MG63 (cell line): ENCODE measurements at regions not wholly inside any gene's neighbourhood (a gene's known extent, or its start where the extent isn't known, plus 50 kb on each side); places are given as distances from the start of the nearest gene placed in this dataset.

Source experiments
- DNase-seq: peaks from one replicate; pipeline ENCODE4 v3.0.0-alpha.2; 2020
- H3K27me3 ChIP-seq: fragments of 250-450 bp; sonication (Bioruptor Pico); 2 replicates; pipeline ENCODE4 v1.5.1; 2020; ENCODE audit warnings: mild to moderate bottlenecking, moderate library complexity
- H3K36me3 ChIP-seq: fragments of 250-450 bp; sonication (Bioruptor Pico); 2 replicates; pipeline ENCODE4 v1.5.1; 2020; ENCODE audit warnings: mild to moderate bottlenecking, moderate library complexity
- H3K4me3 ChIP-seq: fragments of 250-450 bp; sonication (Bioruptor Pico); 2 replicates; pipeline ENCODE4 v1.5.1; 2020; ENCODE audit warnings: mild to moderate bottlenecking, moderate library complexity
- H3K9me3 ChIP-seq: fragments of 250-450 bp; sonication (Bioruptor Pico); 2 replicates; pipeline ENCODE4 v1.5.1; 2020; ENCODE audit warnings: mild to moderate bottlenecking, moderate library complexity

DNA sequence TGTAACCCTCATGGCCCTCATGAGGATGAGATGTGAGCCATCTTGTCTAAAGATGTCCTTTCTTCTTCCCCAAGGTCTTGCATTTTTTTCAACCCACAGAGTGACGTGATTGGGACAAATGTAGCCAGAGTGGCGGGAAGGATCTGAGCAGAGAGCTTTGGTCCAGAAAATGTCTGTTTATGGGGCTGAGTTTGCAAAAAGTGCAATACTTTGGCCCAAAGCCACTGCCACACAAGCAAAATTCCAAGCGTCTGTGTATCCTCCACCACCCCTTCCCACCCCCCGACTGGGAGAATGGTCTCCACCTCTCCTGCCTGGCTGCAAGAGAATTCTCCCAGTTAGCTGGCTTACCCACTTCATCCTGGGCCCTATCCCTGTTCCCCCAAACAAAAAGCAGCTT, 246.9 kb upstream of the LRIG1 start:
- no peaks in the 10 kb centered on the region for H3K36me3 ChIP-seq
- DNase-seq = no peak
- H3K27me3 ChIP-seq = no peaks in the 10 kb centered on the region
- no peaks in the 10 kb centered on the region for H3K9me3 ChIP-seq
- H3K4me3 ChIP-seq = no peak overlapping the region

DNA sequence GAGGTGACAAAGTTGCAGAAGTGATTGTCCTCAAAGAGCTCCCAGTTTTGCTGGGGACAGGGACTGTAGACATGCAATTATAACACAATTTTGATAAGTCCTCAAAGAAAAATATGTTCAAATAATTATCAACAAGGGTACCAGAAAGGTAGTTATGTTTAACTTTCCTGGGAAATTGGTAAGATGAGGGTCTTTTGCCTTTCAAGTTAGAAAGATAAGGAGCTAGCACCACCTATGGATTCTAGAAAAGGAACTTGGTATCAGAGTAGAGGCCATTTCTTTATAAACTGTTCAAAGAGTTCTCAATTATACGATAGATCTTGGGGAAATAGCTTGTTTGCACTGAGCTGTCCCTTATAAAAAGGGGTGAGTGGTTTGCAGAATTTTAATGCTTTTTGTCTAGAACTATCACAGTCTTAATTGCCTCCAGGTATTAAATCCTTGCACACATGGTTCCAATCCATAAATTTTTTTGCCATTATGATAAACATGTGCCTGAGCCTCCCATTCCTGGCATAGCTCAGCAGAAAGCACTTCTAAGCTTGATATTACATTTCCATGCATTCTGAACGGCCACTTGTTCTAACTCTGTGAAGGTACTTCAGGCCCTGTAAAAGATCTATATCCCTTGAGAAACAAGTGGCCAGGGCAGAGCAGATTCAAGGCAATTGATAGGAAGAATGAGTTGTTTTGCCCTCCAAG, 247.5 kb upstream of the LRIG1 start:
- Histone ChIP-seq H3K9me3 (no peaks in the 10 kb centered on the region), H3K27me3 (no peaks in the 10 kb centered on the region), H3K36me3 (no peaks in the 10 kb centered on the region), H3K4me3 (no peak overlapping the region)
- no peak for DNase-seq

DNA sequence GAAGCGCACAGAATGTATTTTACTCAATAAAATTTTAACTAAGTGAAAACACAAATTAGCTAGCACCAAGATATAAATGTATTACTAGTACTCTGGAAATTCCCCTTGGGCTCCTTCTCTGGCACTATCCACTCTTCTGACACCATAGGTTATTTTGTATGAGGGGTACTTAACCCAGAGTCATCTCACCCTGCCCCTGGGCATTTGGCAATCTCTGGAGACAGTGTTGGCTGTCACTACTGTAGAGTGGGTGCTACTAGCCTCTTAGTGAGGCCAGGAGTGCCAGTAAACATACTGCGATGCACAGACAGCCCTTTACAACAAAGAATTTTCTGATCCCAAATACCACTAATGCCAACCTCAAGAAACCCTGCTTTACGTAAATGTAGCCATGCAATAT, 246.3 kb upstream of the KBTBD8 start:
- H3K36me3 ChIP-seq = no peaks in the 10 kb centered on the region
- no peak overlapping the region for H3K4me3 ChIP-seq
- H3K27me3 ChIP-seq = no peaks in the 10 kb centered on the region
- DNase-seq = no peak
- no peaks in the 10 kb centered on the region for H3K9me3 ChIP-seq

- H3K4me3 ChIP-seq = no peak overlapping the region
- no peaks in the 10 kb centered on the region for H3K9me3 ChIP-seq
- H3K27me3 ChIP-seq = no peaks in the 10 kb centered on the region
- H3K36me3 ChIP-seq = no peaks in the 10 kb centered on the region
- DNase-seq = no peak
These were observed 244.4 kb upstream of the KBTBD8 start for GRCh38 chr3:66753670-66754069.

DNA sequence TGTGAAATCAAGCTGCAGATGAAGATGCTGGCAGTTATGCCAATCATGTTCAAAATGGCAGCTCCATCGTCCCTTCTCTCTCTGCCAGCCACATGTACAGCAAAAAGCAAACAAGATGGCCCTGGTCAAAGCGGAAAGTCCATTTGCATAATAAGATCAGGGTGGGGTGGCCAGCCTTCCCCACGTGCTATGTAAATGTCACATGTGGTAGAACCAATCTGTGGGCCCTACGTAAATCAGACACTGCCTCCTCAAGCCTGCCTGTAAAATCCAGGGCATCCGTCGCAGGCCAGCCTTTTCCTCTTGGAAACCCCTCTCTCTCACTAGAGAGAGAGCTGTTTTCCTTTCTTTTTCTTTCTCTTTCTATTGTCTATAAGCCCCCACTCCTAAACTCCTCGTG, 243.5 kb upstream of the KBTBD8 start:
- Histone ChIP-seq H3K4me3 (no peak overlapping the region), H3K27me3 (no peaks in the 10 kb centered on the region), H3K36me3 (no peaks in the 10 kb centered on the region), H3K9me3 (no peaks in the 10 kb centered on the region)
- no peak for DNase-seq

GRCh38 chr3:66755924-66756323, 242.2 kb upstream of the KBTBD8 start:
- no peaks in the 10 kb centered on the region for H3K27me3 ChIP-seq
- no peak for DNase-seq
- no peaks in the 10 kb centered on the region for H3K36me3 ChIP-seq
- no peak overlapping the region for H3K4me3 ChIP-seq
- no peaks in the 10 kb centered on the region for H3K9me3 ChIP-seq

DNA sequence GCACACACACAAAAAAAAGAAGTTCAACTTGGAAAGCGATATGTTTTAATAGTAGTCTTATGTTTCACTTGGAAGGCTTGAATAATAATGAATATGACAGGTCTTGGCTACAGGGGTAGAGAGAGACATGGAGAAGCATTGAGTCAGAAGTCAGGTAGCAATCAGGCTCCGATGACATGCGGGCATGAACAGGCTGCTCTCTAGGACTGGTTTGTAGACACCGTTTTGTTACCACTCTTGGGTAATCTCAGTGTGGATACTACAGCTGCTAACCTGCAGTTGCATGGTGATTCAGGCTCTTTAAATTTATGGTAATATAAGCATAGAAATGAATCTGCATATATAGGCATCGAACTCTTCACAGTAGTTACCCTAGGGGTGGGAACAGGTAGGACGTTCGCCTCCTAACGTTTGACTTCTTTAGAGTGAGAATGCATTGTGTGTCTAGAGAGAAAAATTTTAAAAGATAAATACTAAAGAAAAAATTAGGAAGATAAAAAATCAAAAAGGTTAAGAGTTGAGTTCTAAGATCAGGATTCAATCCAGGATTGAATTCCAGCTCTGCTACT, 241.6 kb upstream of the KBTBD8 start:
- DNase-seq = no peak

DNA sequence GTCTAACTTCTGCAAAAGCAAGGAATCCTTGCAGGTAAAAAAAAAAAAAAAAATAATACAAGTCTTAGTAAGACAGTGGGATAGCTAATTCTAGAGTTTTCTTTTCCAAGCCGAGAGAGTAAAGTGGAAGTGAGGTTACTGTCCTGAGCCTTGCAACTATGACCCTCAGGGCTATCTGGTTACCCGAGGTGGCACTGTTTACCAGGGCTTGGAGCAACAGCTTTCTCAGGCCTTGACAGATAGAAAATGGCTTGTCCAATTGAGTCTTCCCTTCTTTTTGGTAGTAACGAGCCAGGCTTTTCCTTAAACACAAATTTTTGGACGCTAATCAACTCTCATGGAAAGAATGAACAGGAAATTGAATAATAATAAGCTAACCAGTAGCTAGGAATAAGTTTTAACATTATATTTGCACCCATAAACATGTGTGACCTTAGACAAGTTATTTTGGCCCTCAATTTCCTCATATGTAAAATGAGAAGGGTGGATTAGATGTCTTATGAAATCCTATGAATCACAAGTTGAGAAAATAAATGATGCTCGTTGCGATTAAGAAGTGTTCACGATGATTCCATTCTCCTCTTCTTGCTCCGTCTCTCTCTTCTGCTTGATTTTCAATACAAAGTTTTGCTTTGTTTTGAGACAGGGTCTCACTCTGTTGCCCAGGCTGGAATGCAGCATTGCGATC, 236.9 kb upstream of the KBTBD8 start:
- Histone ChIP-seq H3K9me3 (no peaks in the 10 kb centered on the region), H3K4me3 (no peak overlapping the region), H3K36me3 (no peaks in the 10 kb centered on the region), H3K27me3 (no peaks in the 10 kb centered on the region)
- no peak for DNase-seq

More for the DNA sequence above, 241.6 kb upstream of the KBTBD8 start:
- H3K4me3 ChIP-seq = no peak overlapping the region
- H3K36me3 ChIP-seq = no peaks in the 10 kb centered on the region
- H3K27me3 ChIP-seq = no peaks in the 10 kb centered on the region
- no peaks in the 10 kb centered on the region for H3K9me3 ChIP-seq

- Histone ChIP-seq H3K27me3 (no peaks in the 10 kb centered on the region), H3K9me3 (no peaks in the 10 kb centered on the region), H3K4me3 (no peak overlapping the region), H3K36me3 (no peaks in the 10 kb centered on the region)
- peak; percentile 65 for DNase-seq
These were observed 235.0 kb upstream of the KBTBD8 start for GRCh38 chr3:66762916-66763693.

DNA sequence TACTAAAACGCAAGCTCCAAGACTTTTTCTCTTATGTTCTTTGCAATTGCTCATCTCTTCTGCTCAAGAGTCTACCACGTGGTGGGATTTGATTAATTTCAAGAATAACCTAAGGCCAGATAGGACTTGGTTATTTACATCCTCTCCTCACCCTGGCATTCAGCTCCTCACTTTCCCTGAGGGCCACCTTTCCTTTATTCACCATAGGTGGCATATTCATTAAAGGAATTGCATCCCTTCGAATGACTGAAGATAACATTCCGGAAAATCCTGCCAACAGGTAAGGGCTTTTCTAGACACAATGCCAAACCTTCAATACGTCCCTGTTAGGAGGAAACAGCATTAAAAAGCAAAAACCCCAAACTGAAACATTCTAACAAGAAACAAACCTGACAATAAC, 220.0 kb upstream of the KBTBD8 start:
- Histone ChIP-seq H3K27me3 (no peaks in the 10 kb centered on the region), H3K4me3 (no peak overlapping the region), H3K9me3 (no peaks in the 10 kb centered on the region), H3K36me3 (no peaks in the 10 kb centered on the region)
- DNase-seq = no peak

DNA sequence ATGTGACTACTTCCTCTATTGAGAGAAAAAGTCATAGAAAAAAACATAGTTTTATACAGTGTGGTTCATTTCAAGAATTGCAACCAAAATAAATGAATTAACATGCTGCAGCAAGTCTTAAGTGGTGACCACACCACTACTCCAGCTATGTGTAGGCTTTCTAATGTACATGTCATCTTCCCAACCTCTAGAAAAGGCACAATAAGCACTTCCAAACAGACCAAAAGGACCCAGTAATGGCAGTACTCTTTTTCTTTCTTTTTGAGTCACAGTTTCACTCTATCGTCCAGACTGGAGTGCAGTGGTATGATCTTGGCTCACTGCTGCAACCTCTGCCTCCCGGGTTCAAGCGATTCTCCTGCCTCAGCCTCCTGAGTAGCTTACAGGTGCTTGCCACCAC, 219.3 kb upstream of the KBTBD8 start:
- Histone ChIP-seq H3K36me3 (no peaks in the 10 kb centered on the region), H3K9me3 (no peaks in the 10 kb centered on the region), H3K4me3 (no peak overlapping the region), H3K27me3 (no peaks in the 10 kb centered on the region)
- DNase-seq = no peak

DNA sequence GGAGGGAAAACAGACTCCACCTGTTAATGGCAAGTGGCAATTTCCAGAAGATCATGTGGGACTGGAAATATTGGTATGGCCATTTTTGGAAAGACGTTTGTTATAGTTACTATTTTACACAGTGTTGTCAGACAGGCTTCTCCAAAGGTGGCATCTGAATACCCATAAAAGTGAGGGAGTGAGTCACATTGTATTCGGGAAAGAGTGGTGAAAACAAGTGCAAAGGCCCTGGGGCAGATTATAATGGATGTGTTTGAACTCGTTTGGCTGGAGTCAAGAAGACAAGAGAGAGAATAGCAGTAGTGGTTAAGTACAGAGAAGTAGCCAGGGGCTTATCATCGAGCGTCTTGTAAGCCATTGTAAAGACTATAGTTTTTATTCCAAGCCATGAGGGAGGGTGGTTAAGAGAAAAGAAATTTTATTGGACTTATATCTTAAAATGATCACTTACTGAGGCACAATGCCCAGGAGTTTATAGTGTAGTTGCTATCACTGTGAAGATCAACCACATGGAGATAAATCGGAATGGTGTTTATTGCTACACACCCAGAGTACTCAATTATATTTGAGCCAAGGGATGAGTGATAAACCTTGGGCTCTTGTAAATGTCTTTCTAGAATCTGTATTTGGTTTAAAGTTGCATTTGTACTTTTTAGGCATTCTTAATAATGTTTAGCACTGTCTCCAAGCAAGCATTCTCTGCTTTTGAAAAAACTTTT, 212.8 kb upstream of the KBTBD8 start:
- Histone ChIP-seq H3K4me3 (no peak overlapping the region), H3K36me3 (no peaks in the 10 kb centered on the region), H3K9me3 (no peaks in the 10 kb centered on the region), H3K27me3 (no peaks in the 10 kb centered on the region)
- no peak for DNase-seq

DNA sequence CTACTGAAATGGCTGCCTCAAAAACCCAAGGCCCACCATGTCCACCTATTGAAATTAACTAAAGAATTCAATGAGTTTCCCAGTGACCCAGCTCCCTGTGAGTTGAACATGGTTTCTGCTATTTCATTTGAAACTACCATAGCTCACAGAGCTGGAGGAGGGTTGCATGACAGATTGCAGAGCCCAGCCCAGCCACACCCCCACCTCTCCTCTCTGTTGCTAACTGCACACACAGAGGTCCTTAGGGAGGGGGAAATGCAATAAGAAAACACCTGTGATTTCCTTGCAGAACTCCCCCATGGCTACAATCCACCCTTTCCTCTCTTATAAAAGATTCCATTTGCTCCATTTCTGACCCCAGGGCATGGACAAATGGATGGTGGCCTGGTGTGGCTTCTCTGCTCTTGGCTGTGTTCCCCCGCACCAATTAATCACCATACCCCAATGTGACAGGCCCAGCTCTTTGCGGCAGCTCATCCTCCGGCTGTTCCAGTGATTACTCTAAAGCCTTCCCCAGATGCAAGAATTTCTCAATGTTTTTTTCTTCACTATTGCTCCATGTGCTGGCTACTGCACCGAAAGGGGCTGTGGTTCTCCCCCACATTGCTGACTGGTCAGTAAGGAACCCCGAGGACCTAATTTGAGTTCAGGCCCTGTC, 208.4 kb upstream of the KBTBD8 start:
- no peak for DNase-seq
- Histone ChIP-seq H3K4me3 (no peak overlapping the region), H3K9me3 (no peaks in the 10 kb centered on the region), H3K27me3 (no peaks in the 10 kb centered on the region), H3K36me3 (no peaks in the 10 kb centered on the region)

DNA sequence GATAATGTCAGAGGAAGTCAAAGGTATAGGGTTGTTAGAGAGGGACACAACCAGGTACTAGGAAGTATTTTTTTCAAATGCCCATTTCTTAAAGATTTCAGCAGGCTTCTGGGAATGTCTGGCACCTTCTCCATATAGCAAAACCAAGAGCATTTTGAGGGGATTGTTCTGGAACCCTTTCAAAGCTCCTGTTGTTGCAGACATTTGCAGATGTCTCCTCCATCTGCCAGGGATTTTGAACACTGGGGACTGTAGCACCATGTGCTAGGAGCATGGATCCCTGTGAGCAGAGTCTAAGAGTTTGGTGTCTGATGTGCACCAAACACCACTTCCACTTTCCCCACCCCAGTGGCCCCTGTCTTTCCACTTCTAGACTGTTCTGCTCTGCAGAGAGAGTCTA, 206.0 kb upstream of the KBTBD8 start:
- Histone ChIP-seq H3K27me3 (no peaks in the 10 kb centered on the region), H3K9me3 (no peaks in the 10 kb centered on the region), H3K4me3 (no peak overlapping the region), H3K36me3 (no peaks in the 10 kb centered on the region)
- DNase-seq = no peak

- peak; percentile 2 for DNase-seq
These were observed 202.7 kb upstream of the KBTBD8 start for GRCh38 chr3:66795365-66795764.

GRCh38 chr3:66796343-66796742, 201.8 kb upstream of the KBTBD8 start:
- H3K9me3 ChIP-seq = no peaks in the 10 kb centered on the region
- no peak overlapping the region for H3K4me3 ChIP-seq
- no peaks in the 10 kb centered on the region for H3K36me3 ChIP-seq
- no peak for DNase-seq
- no peaks in the 10 kb centered on the region for H3K27me3 ChIP-seq

More at GRCh38 chr3:66795365-66795764, 202.7 kb upstream of the KBTBD8 start:
- Histone ChIP-seq H3K36me3 (no peaks in the 10 kb centered on the region), H3K27me3 (no peaks in the 10 kb centered on the region), H3K9me3 (no peaks in the 10 kb centered on the region), H3K4me3 (no peak overlapping the region)
